GM13977 (cell line): ENCODE measurements at regions not wholly inside any gene's neighbourhood (a gene's known extent, or its start where the extent isn't known, plus 50 kb on each side); places are given as distances from the start of the nearest gene placed in this dataset.

ENCODE experiments used
- DNase-seq: peaks from one replicate; pipeline ENCODE4 v3.0.0; 2012; ENCODE audit warnings: low spot score
- CTCF ChIP-seq: IDR thresholded peaks from 2 replicates; pipeline ENCODE4 v1.5.1; 2012; ENCODE audit warnings: mild to moderate bottlenecking, control low read depth; ENCODE audit not compliant: insufficient read depth; ENCODE audit errors: extremely low read depth, missing control alignments
- in situ Hi-C: fragments of 300-500 bp; cut with MboI; formaldehyde crosslinking; loops from one replicate; pipeline ENCODE4 v1.12.0; 2022; ENCODE audit warnings: low sequenced_read_pairs, low pct_unique_long_range_greater_than_20kb, mixed read lengths, inconsistent platforms; ENCODE audit not compliant: unreplicated experiment

DNA sequence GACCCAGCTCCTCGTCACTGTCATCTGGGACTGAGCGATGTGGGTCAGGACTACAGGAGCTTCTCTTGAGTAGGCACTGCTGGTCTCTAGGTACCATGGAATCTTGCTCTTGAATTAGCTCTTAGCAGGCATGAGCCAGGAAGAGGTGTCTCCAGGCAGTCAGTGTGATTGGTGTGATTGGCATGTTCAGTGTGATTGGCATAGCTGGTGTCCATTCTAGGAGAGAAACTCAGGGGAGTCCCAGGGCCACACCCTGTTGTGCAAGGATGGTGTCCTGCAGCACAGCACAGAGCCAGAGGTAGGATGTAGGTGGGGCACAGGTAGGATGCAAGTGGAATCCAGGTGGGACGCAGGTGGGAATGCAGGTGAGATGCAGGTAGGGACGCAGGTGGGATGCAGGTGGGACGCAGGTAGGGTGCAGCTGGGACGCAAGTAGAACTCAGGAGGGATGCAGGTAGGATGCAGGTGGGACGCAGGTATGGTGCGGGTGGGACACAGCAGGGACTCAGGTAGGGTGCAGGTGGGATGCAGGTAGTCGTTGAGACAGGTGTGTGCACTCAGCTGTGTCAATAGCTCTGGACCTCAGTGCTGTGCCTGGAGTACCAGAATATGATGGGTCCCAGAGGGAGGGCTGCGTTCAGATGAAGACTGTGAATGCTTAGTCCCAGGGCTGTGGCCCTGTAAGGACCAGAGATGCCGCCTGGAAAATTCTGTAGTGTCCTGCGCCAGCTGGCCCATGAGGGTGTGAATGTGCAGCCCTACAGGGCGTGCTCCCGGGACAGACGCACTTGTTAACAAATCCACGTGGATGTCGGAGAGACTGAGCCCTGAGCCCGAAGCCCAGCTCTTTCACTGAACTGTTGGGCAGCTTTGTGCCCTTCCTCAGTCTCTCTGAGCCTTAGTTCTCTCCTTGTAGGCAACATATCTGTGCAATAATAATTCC lies 248.2 kb upstream of the PITRM1 start:
- no peak for DNase-seq
- TF ChIP-seq CTCF, result no peak
- in situ Hi-C loops, result no loop called here

- DNase-seq, result no peak
- in situ Hi-C loops, result no loop called here
- TF ChIP-seq CTCF, result no peak
Measured at GRCh38 chr10:3419719-3420495, 247.3 kb upstream of the PITRM1 start.

- no peak for TF ChIP-seq CTCF
- in situ Hi-C loops, result no loop called here
- DNase-seq, result no peak
Measured at GRCh38 chr10:3418926-3419325, 246.3 kb upstream of the PITRM1 start.

GRCh38 chr10:3418041-3418754 lies 245.6 kb upstream of the PITRM1 start:
- no peak for TF ChIP-seq CTCF
- in situ Hi-C loops, result no loop called here
- no peak for DNase-seq

GRCh38 chr10:3417096-3417495 lies 244.5 kb upstream of the PITRM1 start:
- in situ Hi-C loops, result no loop called here
- no peak for TF ChIP-seq CTCF
- no peak for DNase-seq

DNA sequence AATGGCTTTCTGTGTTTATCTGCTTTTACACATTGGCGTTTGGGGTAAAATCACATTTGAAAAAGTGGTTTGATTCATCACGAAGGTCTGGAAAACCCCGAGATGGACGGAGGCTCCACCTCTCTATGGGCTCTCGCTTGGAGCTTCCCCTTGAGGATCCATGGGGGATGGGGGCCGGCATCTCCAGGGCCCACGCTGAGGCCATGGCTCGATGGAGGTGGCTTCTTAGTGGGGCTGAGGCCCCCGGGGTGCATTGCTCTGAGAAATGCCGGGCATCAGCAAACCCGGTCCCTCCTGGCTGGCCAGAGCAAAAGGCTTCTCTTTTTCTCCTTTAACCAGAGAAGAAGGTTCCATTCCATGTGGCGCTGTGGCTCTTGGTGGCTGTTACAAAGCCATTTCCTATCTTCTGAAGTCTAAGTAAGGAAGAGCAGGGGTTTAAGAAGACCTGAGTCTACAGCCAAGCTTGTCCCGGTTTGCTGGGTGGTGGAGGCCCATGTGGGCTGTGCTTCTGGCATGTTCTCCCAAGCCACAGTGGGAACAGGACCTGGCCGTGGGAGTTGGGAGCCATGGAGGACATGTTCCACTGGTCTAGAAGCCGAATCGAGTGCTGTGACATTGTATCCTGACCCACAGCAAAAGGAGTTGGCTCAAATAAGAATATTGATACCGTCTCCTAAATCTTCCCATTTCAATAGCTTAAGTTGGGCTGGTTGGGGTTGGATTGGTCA lies 243.5 kb upstream of the PITRM1 start:
- DNase-seq, result no peak
- TF ChIP-seq CTCF, result no peak
- in situ Hi-C loops, result no loop called here
